GM18508 (cell line): ENCODE measurements at regions not wholly inside any gene's neighbourhood (a gene's known extent, or its start where the extent isn't known, plus 50 kb on each side); places are given as distances from the start of the nearest gene placed in this dataset.
"Not testable (repeated sequence)": the region's sequence is repeated elsewhere in the genome, so short reads cannot be mapped to it uniquely, and the experiment has no call there.

ENCODE experiments used
- ATAC-seq: cut with Tn5 transposase; IDR thresholded peaks from one replicate; pipeline ENCODE4 v1.9.1; 2021; ENCODE audit warnings: moderate number of reproducible peaks; ENCODE audit not compliant: insufficient read depth, unreplicated experiment

DNA sequence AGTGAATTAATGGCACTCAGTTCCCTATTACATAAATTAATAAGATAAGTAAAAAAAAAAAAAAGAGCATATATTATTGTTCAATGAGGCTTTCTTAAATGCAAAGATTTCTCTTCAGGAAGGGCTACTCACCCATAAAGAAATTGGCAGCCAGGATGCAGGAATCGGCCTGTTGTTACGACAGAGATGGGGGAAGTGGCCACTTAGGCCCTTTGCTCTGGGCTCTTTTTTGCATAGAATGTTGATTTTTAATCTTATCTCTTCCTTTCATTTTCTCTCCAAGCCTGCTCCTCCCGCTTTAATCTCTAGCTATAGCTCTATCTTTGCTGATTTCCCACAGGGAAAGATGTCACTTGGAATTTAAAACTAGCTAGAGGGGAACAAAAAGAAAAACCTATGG, 391.8 kb upstream of the CRIM1 start:
- no peak for ATAC-seq

GRCh38 chr2:35963357-35963756, 392.2 kb upstream of the CRIM1 start:
- no peak for ATAC-seq

DNA sequence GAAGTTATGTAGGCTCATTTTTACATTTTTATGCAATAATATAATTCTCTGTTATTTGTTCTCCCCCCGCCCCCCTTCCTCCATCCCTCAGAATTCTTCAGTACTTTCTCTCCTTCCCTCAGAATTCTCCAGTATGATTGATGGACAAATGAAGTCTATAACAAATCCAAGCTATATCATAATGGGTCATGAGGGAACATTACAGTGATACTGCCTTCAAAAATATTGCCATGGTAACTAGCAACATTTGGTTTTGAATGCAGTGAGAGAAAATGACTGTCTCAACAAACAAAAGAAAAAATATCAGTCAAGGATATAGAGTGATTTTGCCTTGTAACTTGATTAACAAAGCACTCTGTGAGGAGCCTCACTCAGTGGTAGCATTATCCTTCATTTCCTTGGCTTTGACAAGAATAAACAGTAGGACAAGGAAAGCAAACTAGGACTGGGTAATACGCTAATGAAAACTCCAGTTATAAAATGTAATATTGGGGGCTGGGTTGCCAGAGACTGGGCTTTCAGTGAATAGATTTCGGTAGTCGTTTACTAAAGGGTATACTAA, 392.9 kb upstream of the CRIM1 start:
- no peak for ATAC-seq

DNA sequence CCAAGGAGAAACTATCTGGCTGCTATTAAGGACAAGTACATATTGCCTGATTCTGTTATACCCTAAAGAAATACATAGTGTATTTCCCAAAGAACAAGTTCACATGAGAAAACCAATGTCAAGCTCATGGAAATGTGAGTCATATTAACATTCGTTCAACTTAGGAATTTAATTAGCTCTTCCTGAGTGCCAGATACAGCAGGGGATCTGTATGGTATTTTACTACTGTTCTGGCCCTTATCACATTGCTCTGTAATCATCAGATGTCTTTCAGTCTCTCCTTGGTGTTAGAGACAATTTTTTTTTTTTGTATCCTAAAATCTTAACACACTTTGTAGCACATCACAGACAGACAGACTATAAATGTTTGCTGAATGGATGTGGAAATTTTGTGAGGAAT, 395.0 kb upstream of the CRIM1 start:
- no peak for ATAC-seq

DNA sequence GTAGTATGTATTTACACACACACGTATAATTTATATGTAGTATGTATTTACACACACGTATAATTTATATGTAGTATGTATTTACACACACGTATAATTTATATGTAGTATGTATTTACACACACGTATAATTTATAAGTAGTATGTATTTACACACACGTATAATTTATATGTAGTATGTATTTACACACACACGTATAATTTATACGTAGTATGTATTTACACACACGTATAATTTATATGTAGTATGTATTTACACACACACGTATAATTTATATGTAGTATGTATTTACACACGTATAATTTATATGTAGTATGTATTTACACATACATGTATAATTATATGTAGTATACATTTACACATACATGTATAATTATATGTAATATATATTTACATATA, 398.5 kb upstream of the CRIM1 start:
- ATAC-seq: not testable (repeated sequence)

DNA sequence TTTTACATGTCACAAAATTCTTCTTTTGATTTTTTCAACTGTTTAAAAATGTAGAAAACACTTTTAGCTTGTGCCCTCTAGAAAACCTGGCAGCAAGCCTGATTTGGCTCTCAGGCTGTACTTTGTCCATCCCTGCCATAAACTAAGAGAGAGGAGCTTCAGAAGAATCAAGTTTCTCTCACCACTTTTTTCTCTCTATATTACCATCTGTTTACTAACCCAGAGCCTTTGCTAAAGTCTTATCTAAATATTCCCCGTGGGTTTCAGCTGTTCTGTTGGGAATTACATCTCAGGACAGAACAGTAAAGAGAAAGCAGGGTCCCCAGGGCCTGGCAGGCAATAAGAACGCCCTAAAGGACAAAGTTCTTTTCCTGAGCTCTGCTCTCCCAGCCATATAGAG, 409.1 kb upstream of the CRIM1 start:
- ATAC-seq: no peak

GRCh38 chr2:35938838-35939237, 416.7 kb upstream of the CRIM1 start:
- no peak for ATAC-seq

GRCh38 chr2:35933031-35933430, 422.5 kb upstream of the CRIM1 start:
- ATAC-seq: no peak

DNA sequence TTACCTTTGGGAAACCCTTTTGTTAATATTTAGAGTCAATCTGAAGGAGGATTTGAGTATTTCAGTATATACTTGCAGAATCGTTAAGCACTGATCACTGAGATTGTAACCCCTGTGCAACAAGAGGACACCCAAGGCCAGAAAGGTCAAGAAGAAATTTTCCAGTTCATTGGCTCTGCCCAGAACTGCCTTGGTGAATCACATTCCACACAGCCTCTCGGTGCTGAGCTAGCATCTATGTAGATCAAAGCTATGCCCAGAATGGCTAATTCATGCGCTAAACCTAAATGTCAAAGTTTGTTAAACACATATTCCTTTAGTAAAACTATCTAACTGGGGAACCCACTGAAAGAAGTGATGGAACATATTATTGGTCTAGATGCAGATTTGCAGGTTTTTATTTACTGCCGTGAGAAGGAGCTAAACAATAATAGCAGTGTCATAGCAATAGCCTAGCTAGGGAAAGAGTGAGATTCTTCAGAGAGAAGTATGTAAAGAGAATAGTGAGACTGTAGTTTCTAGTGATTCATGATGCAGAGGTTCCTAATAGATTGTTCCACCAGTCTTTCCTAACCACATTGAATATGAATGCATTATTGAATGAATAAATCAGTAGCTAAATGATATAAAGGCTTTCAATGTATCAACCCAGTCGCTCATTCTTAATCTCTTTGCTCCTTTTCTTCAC, 423.2 kb upstream of the CRIM1 start:
- no peak for ATAC-seq

- no peak for ATAC-seq
Measured at GRCh38 chr2:35931626-35932025, 424.0 kb upstream of the CRIM1 start.

DNA sequence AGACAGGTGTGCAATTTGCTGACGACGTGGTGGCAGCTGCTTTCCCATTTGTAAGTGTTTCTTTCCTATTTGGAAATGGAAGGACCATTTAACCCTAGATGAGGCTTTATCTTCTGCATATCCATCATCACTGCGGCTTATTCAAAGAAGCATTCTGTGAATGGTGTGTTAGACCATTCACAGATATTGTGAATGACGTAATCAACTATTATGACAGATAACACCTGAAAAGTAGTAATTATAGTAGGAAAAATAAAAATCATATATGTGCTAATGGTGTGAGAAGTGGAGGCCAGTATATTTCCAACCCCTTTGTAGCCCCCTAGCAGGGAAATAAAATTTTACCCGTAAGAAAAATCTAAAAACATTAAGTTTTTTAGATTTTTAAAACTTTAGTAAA, 424.5 kb upstream of the CRIM1 start:
- ATAC-seq: no peak

DNA sequence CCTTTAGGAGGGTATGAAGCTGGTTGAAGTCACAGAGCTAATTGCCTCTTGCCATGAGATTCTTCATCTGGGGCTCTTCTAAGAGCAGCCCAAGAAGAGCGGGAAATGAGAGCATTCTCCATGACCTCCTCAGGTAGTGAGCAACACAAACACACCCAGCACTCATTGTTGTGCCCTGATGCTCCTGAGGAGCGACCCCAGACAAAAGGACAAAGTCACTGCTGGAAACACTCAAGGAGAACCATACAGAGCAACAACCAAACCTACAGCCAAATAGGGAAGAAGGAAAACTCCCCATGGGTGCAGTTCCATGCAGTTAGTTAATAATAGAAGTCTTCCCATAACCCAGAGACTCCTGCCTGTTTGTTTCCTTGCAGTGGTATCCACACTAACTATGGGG, 426.0 kb upstream of the CRIM1 start:
- ATAC-seq: no peak

GRCh38 chr2:35920061-35920460, 435.5 kb upstream of the CRIM1 start:
- ATAC-seq: no peak

DNA sequence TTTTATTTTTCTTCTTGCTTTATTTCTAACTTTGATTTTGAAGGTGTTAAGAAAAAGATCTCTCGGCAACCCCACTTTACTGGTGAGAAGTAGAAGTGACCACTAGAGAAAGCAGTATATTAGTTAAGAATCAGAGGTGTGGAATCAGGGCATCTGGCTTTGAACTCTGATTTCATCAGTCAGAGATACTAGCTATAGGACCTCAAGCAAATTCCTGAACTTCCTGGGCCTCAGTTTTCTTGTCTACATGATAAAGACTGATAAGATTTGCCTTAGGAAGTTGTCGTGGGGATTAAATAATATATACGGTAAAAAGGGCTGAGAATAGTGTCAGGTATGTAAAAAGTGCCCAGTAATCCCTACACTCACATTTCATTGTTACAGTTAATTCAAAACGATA, 440.3 kb upstream of the CRIM1 start:
- ATAC-seq: no peak

DNA sequence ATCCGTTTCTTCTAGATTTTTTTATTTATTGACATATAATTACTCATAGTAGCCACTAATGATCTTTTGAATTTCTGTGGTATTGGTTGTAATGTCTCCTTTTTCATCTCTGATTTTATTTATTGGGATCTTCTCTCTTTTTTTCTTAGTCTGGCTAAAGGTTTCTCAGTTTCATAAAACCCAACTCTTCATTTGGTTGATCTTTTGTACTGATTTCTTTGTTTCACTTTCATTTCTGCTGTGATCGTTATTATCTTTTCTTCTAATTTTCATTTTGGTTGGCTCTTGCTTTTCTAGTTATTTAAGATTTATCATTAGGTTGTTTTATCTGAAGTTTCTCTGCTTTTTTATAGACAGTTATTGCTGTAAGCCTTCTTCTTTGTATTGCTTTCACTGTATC, 463.6 kb upstream of the CRIM1 start:
- no peak for ATAC-seq

- ATAC-seq: no peak
Measured at GRCh38 chr2:35891528-35891927, 464.1 kb upstream of the CRIM1 start.

DNA sequence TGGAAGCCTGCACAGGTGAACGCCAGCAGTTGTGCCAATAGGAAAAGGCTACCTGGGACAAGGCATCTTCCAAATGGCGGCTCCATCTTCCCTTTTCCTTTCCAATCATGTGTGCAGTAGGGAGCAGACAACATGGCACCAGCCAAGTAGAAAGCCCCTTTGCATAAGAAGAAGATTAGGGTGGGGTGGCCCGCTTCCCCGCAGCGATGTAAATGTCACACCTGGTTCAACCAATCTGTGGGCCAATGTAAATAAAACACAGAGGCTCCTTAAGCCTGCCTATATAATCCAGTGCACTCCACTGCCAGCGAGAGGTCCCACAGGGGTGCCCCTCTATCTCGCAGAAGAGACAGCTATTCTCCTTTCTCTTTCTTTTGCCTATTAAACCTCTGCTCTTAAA, 468.4 kb upstream of the CRIM1 start:
- no peak for ATAC-seq

DNA sequence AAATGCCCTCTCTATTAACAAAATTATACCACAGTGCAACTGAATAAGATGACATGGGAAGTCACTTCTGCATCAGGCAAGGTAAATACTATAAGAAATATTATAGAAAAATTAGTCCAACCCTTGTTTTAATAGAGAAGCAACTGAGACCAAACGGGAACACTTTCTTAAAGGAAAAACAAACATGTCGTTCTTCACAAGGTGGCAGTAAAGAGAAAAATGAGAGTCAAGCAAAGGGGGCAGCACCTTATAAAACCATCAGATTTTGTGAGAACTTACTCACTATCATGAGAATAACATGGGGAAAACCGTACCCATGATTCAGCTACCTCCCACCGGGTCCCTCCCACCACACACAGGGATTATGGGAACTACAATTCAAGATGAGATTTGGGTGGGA, 481.7 kb upstream of the CRIM1 start:
- ATAC-seq: no peak

DNA sequence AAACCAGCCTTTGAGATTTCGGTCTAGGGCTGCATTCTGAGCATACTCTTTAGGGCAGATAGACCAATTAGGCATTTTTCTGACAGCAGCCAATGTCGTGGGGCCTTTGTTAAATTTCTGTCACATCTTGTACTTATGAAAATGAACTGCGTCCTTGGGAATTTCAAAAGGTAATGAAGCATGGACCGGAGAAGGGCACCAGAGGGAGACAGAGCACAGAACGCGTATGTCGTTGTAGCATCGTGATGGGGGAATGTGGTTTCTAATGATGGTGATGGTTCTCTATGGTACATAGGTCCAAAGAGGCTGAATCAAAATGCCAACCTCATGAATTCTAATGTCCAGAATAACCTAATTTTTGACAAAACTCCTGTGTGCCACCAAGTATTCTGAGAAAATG, 483.9 kb upstream of the CRIM1 start:
- no peak for ATAC-seq

DNA sequence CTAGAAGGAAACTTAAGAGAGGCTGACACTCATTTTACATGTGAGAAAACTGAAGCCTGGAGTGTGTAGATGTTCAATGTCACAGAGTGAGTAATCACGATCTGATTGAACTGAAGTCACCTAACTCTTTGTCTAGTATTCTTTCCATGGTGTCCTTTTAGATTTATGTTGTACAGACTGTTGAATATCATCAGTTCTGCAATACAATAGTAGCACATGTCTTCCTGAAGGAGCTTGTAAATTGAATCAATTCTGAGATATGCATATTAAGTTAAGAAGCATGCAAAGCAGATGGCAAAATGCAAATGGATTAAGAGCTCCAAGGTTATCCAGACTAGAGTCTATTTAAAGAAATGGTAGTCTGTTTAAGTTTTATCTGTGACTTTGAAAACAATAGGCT, 484.9 kb upstream of the CRIM1 start:
- no peak for ATAC-seq

DNA sequence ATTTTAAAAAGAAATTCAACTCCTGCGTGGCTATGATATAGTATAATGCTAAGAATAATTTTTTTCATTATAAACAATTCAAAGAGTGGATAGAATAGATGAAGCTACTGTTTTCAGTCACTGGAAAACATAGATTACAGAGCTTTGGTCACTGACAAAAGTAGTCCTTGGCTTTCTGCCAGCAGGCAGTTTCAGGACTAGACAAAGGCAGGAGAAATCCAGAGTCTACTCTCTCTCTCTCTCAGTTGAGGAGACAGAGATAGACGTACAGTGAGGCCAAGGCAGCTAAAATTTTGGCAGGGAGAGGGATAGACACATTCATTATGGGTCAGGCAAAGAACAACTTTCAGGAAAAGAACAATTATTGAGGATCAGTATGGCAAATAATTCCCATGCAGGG, 491.4 kb upstream of the CRIM1 start:
- ATAC-seq: no peak

DNA sequence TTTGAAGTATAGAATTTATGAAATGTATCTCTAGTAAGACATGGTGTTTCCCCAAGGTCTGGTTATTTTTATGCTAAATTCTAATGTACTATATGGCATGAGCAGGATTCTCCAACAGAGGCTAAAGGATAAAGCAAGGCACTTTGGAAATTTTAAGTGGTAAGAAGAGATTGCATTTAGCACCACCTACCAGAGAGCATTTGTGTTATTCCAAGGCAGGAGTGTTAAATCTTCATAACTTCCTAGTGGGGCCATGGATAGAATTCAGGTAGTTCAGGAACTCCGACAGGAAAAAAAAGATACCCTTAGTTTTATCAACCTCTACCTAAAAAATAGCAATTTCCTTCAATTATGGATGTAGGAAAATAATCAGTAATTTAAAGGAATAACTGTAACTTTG, 497.4 kb upstream of the CRIM1 start:
- no peak for ATAC-seq

GRCh38 chr2:35857498-35857897, 498.1 kb upstream of the CRIM1 start:
- ATAC-seq: no peak
